GM19372 (cell line): ENCODE measurements at regions not wholly inside any gene's neighbourhood (a gene's known extent, or its start where the extent isn't known, plus 50 kb on each side); places are given as distances from the start of the nearest gene placed in this dataset.

Experiments used
- ATAC-seq: cut with Tn5 transposase; IDR thresholded peaks from one replicate; pipeline ENCODE4 v1.9.1; 2021; ENCODE audit warnings: mild to moderate bottlenecking, low read depth, moderate library complexity; ENCODE audit not compliant: unreplicated experiment

- ATAC-seq = peak; percentile 58
These were observed 133.9 kb upstream of the NEDD9 start for GRCh38 chr6:11366183-11366933.

GRCh38 chr6:11364971-11365397, 132.5 kb upstream of the NEDD9 start:
- ATAC-seq = no peak

GRCh38 chr6:11363881-11364576, 131.6 kb upstream of the NEDD9 start:
- no peak for ATAC-seq

GRCh38 chr6:11362564-11362963, 130.1 kb upstream of the NEDD9 start:
- ATAC-seq = no peak

GRCh38 chr6:11358904-11359830, 126.7 kb upstream of the NEDD9 start:
- no peak for ATAC-seq

GRCh38 chr6:11357285-11357684, 124.8 kb upstream of the NEDD9 start:
- no peak for ATAC-seq

- no peak for ATAC-seq
These were observed 124.1 kb upstream of the NEDD9 start for GRCh38 chr6:11356404-11357155.

DNA sequence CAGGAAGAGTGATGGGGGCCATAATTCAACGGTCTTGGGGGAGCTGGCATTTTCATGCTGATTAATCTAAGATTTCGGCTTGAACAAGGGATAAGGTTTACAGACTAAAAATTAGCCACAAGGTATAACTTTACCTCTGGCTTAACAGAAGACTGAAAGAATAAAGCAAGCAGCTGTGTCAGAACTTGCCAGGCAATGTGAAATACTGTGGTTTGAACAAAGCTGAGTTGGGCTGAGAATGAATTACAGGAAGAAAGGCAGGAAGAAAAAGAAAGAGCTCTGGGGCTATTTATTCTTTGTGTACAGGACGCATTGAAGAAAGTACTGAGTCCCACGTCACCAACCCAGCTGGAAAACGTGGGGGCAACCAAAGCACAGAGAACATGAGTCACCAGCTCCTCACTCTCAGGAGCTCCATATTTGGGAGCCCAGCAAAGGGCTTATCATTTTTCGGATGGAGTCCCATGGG, 121.5 kb upstream of the NEDD9 start:
- ATAC-seq = no peak

DNA sequence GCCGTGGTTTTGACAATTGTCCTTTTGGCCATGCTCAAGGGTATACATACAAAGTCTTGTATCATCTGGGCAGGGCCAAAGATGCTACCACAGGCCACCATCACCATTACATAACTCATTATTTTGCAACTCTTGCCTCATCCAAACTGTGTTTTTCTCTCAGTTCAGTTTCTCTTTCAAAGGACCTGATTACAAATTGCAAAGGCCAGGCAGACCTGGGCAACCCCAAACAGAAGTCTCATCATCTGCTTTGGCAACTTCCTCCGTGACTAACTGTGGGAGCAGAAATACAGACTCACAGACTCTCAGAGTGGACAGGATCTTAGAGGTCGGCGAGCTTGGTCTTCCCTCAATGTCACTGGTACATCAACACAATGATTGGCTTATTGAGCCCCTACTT, 117.8 kb upstream of the NEDD9 start:
- no peak for ATAC-seq

DNA sequence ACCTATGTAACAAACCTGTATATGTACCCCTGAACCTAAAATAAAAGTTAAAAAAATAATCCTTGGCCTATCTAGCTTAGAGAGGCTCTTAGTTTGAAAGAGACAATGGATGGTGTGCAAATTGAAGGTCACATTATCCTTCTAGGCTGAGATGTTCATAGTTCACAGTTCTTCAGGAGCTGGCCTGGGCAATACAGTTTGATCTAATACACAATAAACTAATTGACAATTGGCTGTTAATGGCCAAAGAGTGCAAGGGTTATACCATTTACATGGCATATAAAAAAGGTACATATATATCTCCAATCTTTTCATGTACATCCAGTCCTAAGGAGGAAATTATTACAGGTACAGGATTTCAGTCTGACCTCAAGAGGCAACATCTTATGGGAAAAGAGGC, 117.4 kb upstream of the NEDD9 start:
- no peak for ATAC-seq

- ATAC-seq = no peak
These were observed 114.0 kb upstream of the NEDD9 start for GRCh38 chr6:11346516-11346915.

DNA sequence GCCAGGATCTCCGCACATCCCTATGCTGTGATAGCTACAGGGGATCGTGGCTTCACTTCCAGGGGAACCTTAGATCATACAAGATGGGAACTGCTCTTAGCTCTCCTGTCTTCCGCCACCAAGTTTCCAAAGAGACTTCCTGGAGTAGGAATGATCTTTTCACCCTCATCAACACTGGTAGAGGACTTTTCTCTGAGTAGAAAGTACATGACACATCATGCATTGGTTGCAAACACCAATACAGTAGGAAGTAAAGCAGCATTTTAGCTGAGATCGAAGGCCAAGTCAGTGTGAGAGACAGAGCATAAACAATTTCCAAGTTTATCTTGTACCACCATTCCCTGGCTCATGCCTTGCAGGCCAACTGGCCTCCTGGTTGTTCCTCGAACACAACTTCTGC, 113.1 kb upstream of the NEDD9 start:
- ATAC-seq = no peak

- ATAC-seq = no peak
These were observed 111.7 kb upstream of the NEDD9 start for GRCh38 chr6:11343963-11344723.

DNA sequence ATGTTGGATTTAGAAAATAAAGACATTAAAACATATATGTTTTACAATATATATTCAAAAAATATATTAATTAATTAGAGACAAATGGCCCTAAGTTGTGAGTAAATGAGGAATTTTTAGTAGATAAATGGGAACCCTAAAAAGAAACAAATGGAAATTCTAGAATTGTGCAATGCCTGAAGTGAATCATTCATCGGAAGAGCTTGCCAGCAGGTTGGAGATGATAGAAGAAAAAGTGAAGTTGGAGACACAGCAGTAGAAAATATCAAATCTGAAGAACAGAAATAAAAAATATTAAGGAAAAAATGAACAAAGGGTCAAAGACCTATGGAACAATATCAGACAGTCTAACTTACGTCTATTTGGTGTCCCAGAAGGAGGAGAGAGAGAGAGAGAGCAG, 109.4 kb upstream of the NEDD9 start:
- no peak for ATAC-seq

DNA sequence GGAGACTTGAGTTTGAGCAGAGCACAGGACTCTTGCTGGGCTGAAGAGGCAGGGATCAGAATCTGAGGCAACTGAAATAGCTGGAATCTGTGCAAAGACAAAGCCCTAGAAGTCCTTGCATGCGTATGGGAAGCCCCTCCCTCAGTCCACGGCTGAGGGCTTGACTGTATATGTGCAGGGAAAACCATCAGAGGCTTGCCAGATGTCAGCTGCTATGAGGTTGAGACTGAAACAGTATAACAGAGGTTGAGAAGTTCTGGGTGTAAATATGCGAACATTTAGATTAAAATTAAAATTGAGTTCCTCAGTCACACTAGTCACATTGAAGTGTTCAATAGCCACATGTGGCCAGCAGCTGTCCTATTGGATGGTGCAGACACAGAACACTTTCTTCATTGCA, 108.8 kb upstream of the NEDD9 start:
- no peak for ATAC-seq

GRCh38 chr6:11339380-11339779, 106.9 kb upstream of the NEDD9 start:
- no peak for ATAC-seq

DNA sequence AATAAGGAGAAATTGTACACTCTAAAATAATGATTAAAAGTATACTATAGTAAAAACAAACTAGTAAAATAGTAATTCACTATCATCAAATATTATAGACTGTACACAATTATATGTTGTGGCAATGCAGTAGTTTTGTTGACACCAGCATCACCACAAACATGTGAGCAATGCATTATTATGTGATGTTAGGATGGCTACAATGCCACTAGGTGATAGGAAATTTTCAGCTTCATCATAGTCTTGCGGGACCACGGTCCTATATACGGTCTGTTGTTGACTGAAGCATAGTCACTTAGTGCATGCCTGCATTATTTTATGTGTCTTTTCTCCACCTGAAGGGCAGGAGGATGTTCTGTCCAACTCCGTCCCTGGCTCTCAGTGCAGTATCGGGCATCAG, 104.8 kb upstream of the NEDD9 start:
- ATAC-seq = no peak

GRCh38 chr6:11335826-11336225, 103.4 kb upstream of the NEDD9 start:
- ATAC-seq = no peak

DNA sequence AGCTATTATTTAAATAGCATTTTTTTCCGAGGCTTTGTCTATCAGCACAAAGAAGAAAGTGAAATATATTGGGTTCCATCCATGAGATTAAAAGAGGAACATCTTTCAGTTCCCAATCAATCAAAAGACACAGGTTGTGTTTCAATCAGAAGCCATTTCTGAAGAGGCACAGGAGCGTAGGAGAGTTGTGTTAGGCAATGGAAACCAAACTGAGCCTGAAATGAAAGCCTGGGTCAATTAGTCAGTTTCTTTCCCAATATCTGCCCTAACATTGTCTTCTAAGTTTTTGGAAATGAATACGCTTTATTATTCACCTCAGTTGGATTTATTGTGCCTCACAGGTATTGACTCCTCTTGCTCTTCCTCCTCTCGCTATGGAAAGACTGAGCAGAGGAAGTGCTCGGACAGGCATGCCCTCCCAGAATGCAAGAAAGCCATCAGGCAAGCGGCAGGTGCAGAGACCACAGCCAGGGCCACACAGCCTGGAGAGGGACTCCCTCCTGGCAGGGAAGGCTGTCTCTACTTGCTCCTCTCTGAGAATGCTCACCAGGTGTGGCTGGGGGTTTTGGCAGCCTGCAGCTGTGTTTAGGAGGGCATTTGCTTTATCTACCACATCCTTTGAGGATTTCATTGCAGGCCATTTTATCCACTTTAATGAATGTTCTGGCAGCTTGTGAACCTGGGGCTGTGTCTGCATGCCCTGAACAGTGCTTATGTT, 100.8 kb upstream of the NEDD9 start:
- no peak for ATAC-seq
